ENCODE measurements at regions not wholly inside any gene's neighbourhood (a gene's known extent, or its start where the extent isn't known, plus 50 kb on each side); places are given as distances from the start of the nearest gene placed in this dataset.

DNA sequence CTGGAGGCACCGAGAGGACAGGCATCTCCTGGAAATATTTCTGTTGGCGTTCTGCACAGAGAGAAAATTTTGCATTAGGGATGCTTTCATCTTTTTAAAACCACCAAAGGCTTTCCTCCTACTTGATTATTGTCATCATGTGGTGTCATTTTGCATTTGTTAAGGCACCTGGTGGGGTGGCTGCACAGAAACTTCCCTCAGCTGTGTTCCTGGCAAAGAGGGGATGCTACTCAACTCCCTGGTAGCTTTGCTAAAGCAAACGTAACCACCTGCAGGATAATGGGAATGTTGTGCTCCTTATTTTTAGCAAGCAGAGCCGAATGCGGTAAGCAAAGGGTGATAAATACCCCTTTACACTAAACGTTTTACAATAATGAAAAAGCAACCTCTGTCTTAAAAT, 229.8 kb downstream of the STIM2 start (continued):
- TF ChIP-seq SPI1 (IDR thresholded peaks at IDR 0.05; ENCODE audit: borderline replicate concordance, insufficient read depth, low read depth, low read length), result no peak

DNA sequence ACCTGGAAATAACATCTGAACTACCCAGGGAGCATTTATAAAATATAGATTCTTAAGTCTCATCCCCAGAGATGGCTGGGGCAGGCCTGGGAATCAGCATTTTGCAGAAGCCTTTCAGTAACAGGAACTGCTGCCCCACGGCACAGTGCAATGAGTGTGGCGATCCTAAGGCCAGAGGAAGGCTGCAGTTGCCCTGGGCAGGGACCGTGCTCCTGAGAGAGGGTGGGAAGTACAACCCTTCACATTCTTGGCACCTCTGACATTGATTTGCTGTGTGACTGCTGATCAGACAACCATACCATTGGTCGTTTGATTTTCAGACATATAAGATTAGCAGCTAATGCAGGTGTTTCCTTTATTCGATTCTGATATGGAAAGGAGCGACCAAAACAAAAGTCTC, 233.6 kb downstream of the STIM2 start:
- ChIA-PET RAD21 (ENCODE audit: unreplicated experiment) (interaction anchor here (1.5 kb wide), 1 partner anchor 13 kb away, joined by 3 read pairs; no protein-coding TSS in a partner anchor), CTCF (no interaction called here), POLR2A (interaction anchor here (0.9 kb wide), 1 partner anchor 10 kb away, joined by 3 read pairs; no protein-coding TSS in a partner anchor), SMC1A (ENCODE audit: uncharacterized antibody, unreplicated experiment) (interaction anchor here (1.0 kb wide), 1 partner anchor 13 kb away, joined by 4 read pairs; no protein-coding TSS in a partner anchor)
- no peaks in the 10 kb centered on the region for H3K9me3 ChIP-seq (replicated peaks; ENCODE audit: control insufficient read depth, insufficient read depth, low read length)
- no peak overlapping the region for H3K27ac ChIP-seq (ENCODE audit: control insufficient read depth, insufficient read depth)
- H3K27me3 ChIP-seq (replicated peaks in 1 of 2; ENCODE audit: control insufficient read depth in 2 of 2, insufficient read depth in 2 of 2, low read length in 1 of 2), result peaks cover 0 to 4% of the 10 kb centered on the region in 2 experiments; a peak in 3 of 4 replicates
- no peak overlapping the region for H3K9ac ChIP-seq (ENCODE audit: control insufficient read depth, insufficient read depth, low read length)
- no TSS peak for BruUV-seq (replicated peaks)
- no peak overlapping the region for H3K4me3 ChIP-seq
- no peak for FAIRE-seq
- DNase-seq (ENCODE audit: low read depth, low spot score), result no peak
- intact Hi-C loops (cut with micrococcal nuclease; ENCODE audit: unreplicated experiment) (no loop called here), in situ Hi-C loops (cut with MboI) (no loop called here)
- WGBS (ENCODE audit: insufficient coverage, insufficient replicate concordance, low lambda C conversion rate, missing lambda C conversion rate), result 7% methylated on average over 6 of the region's 6 CpGs
- no peak overlapping the region for H2AFZ ChIP-seq (ENCODE audit: control insufficient read depth, low read depth, low read length)
- no peaks in the 10 kb centered on the region for H4K20me1 ChIP-seq (ENCODE audit: control insufficient read depth, insufficient read depth)
- no peaks in the 10 kb centered on the region for H3K79me2 ChIP-seq (ENCODE audit: control insufficient read depth, insufficient read depth, low read length)
- no peak for ATAC-seq
- no peak overlapping the region for H3K4me2 ChIP-seq (ENCODE audit: control insufficient read depth, insufficient read depth)
- H3K36me3 ChIP-seq (ENCODE audit: control insufficient read depth in 2 of 2, insufficient read depth in 2 of 2, low read length in 1 of 2), result no peaks in the 10 kb centered on the region
- no peaks in the 10 kb centered on the region for H3K4me1 ChIP-seq (ENCODE audit: control insufficient read depth, insufficient read depth, low read length)
- no peak for TF ChIP-seq SP1 (IDR thresholded peaks at IDR 0.05; ENCODE audit: low read depth, low read length)
- TF ChIP-seq, protein P1, sequence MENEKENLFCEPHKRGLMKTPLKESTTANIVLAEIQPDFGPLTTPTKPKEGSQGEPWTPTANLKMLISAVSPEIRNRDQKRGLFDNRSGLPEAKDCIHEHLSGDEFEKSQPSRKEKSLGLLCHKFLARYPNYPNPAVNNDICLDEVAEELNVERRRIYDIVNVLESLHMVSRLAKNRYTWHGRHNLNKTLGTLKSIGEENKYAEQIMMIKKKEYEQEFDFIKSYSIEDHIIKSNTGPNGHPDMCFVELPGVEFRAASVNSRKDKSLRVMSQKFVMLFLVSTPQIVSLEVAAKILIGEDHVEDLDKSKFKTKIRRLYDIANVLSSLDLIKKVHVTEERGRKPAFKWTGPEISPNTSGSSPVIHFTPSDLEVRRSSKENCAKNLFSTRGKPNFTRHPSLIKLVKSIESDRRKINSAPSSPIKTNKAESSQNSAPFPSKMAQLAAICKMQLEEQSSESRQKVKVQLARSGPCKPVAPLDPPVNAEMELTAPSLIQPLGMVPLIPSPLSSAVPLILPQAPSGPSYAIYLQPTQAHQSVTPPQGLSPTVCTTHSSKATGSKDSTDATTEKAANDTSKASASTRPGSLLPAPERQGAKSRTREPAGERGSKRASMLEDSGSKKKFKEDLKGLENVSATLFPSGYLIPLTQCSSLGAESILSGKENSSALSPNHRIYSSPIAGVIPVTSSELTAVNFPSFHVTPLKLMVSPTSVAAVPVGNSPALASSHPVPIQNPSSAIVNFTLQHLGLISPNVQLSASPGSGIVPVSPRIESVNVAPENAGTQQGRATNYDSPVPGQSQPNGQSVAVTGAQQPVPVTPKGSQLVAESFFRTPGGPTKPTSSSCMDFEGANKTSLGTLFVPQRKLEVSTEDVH (IDR thresholded peaks at IDR 0.05; ENCODE audit: low read depth, partially characterized antibody), result no peak
- no peak for TF ChIP-seq RAD21 (IDR thresholded peaks at IDR 0.05; ENCODE audit: insufficient read depth, low read depth, low read length)
- no peak for TF ChIP-seq RELA (IDR thresholded peaks at IDR 0.05; ENCODE audit: borderline replicate concordance, partially characterized antibody)
- TF ChIP-seq SMARCA5 (IDR thresholded peaks at IDR 0.05), result no peak
- no peak for TF ChIP-seq NFIC (IDR thresholded peaks at IDR 0.05; ENCODE audit: low read depth, low read length)
- no peak for TF ChIP-seq KAT2A (conservative IDR thresholded peaks at IDR 0.05; ENCODE audit: control insufficient read depth, low read depth, low read length)
- TF ChIP-seq, protein P2, sequence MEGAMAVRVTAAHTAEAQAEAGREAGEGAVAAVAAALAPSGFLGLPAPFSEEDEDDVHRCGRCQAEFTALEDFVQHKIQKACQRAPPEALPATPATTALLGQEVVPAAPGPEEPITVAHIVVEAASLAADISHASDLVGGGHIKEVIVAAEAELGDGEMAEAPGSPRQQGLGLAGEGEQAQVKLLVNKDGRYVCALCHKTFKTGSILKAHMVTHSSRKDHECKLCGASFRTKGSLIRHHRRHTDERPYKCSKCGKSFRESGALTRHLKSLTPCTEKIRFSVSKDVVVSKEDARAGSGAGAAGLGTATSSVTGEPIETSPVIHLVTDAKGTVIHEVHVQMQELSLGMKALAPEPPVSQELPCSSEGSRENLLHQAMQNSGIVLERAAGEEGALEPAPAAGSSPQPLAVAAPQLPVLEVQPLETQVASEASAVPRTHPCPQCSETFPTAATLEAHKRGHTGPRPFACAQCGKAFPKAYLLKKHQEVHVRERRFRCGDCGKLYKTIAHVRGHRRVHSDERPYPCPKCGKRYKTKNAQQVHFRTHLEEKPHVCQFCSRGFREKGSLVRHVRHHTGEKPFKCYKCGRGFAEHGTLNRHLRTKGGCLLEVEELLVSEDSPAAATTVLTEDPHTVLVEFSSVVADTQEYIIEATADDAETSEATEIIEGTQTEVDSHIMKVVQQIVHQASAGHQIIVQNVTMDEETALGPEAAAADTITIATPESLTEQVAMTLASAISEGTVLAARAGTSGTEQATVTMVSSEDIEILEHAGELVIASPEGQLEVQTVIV (IDR thresholded peaks at IDR 0.05; ENCODE audit: borderline replicate concordance, partially characterized antibody), result no peak
- TF ChIP-seq, protein P3, sequence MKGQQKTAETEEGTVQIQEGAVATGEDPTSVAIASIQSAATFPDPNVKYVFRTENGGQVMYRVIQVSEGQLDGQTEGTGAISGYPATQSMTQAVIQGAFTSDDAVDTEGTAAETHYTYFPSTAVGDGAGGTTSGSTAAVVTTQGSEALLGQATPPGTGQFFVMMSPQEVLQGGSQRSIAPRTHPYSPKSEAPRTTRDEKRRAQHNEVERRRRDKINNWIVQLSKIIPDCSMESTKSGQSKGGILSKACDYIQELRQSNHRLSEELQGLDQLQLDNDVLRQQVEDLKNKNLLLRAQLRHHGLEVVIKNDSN (IDR thresholded peaks at IDR 0.05; ENCODE audit: borderline replicate concordance, extremely low read length, insufficient read depth, low read depth, low read length), result no peak
- no peak for TF ChIP-seq NR2C1 (IDR thresholded peaks at IDR 0.05)
- TF ChIP-seq, protein P4, sequence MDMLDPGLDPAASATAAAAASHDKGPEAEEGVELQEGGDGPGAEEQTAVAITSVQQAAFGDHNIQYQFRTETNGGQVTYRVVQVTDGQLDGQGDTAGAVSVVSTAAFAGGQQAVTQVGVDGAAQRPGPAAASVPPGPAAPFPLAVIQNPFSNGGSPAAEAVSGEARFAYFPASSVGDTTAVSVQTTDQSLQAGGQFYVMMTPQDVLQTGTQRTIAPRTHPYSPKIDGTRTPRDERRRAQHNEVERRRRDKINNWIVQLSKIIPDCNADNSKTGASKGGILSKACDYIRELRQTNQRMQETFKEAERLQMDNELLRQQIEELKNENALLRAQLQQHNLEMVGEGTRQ (IDR thresholded peaks at IDR 0.05; ENCODE audit: borderline replicate concordance, low read depth, low read length), result no peak
- TF ChIP-seq, protein P5, sequence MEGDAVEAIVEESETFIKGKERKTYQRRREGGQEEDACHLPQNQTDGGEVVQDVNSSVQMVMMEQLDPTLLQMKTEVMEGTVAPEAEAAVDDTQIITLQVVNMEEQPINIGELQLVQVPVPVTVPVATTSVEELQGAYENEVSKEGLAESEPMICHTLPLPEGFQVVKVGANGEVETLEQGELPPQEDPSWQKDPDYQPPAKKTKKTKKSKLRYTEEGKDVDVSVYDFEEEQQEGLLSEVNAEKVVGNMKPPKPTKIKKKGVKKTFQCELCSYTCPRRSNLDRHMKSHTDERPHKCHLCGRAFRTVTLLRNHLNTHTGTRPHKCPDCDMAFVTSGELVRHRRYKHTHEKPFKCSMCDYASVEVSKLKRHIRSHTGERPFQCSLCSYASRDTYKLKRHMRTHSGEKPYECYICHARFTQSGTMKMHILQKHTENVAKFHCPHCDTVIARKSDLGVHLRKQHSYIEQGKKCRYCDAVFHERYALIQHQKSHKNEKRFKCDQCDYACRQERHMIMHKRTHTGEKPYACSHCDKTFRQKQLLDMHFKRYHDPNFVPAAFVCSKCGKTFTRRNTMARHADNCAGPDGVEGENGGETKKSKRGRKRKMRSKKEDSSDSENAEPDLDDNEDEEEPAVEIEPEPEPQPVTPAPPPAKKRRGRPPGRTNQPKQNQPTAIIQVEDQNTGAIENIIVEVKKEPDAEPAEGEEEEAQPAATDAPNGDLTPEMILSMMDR (IDR thresholded peaks at IDR 0.05 in 2 of 3, conservative IDR thresholded peaks at IDR 0.05 in 1 of 3; ENCODE audit: control insufficient read depth in 2 of 3, extremely low read depth in 1 of 3, insufficient read depth in 1 of 3, low read depth in 3 of 3, low read length in 3 of 3), result no peak

Measured in GM12878 (cell line).